Epithelial cell of proximal tubule (primary cell): ENCODE measurements at regions not wholly inside any gene's neighbourhood (a gene's known extent, or its start where the extent isn't known, plus 50 kb on each side); places are given as distances from the start of the nearest gene placed in this dataset.

Source experiments
- DNase-seq: peaks from one replicate; pipeline ENCODE4 v3.0.0-alpha.2; 2011; ENCODE audit warnings: low read depth
- H3K4me3 ChIP-seq: 2 replicates; pipeline ENCODE4 v1.5.1; 2011; ENCODE audit warnings: low read depth, mild to moderate bottlenecking, low read length
- TF ChIP-seq, protein P1 (sequence below): conservative IDR thresholded peaks from 2 replicates; pipeline ENCODE4 v1.5.1; 2012; ENCODE audit warnings: low read depth, mild to moderate bottlenecking, low read length

GRCh38 chr5:39502704-39503103 lies 77.9 kb upstream of the DAB2 start:
- DNase-seq: no peak
- no peak overlapping the region for H3K4me3 ChIP-seq
- TF ChIP-seq, protein P1, sequence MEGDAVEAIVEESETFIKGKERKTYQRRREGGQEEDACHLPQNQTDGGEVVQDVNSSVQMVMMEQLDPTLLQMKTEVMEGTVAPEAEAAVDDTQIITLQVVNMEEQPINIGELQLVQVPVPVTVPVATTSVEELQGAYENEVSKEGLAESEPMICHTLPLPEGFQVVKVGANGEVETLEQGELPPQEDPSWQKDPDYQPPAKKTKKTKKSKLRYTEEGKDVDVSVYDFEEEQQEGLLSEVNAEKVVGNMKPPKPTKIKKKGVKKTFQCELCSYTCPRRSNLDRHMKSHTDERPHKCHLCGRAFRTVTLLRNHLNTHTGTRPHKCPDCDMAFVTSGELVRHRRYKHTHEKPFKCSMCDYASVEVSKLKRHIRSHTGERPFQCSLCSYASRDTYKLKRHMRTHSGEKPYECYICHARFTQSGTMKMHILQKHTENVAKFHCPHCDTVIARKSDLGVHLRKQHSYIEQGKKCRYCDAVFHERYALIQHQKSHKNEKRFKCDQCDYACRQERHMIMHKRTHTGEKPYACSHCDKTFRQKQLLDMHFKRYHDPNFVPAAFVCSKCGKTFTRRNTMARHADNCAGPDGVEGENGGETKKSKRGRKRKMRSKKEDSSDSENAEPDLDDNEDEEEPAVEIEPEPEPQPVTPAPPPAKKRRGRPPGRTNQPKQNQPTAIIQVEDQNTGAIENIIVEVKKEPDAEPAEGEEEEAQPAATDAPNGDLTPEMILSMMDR: no peak

- DNase-seq: peak; percentile 79
- H3K4me3 ChIP-seq: peak overlapping the region; percentile 21
- TF ChIP-seq, protein P1: no peak
Measured at GRCh38 chr5:39501397-39501796, 76.6 kb upstream of the DAB2 start.

- no peak for DNase-seq
- H3K4me3 ChIP-seq: no peak overlapping the region
- TF ChIP-seq, protein P1: no peak
Measured at GRCh38 chr5:39500551-39501175, 75.9 kb upstream of the DAB2 start.

- no peak overlapping the region for H3K4me3 ChIP-seq
- TF ChIP-seq, protein P1: no peak
- DNase-seq: no peak
Measured at GRCh38 chr5:39498278-39498952, 73.6 kb upstream of the DAB2 start.

GRCh38 chr5:39497322-39497721 lies 72.5 kb upstream of the DAB2 start:
- TF ChIP-seq, protein P1: no peak
- DNase-seq: no peak
- no peak overlapping the region for H3K4me3 ChIP-seq

- DNase-seq: no peak
- no peak overlapping the region for H3K4me3 ChIP-seq
- TF ChIP-seq, protein P1: no peak
Measured at GRCh38 chr5:39495227-39495626, 70.4 kb upstream of the DAB2 start.

DNA sequence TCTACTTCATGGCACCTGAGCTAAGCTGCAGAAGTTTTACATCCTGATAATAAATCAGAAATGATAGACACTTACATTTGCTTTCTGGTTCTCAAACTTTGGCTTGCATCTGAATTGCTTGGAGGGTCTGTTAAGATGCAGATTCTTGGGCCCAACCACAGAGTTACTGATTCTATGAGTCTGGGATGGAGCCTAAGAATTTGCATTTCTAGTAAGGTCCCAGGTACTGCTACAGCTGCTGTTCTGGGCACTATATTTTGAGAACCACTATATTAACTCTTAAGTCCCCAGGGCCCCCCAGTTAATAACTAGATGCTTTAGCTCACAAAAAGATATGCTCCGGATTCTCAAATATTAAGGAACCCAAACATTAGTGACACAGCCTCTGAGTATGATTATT lies 69.8 kb upstream of the DAB2 start:
- no peak for DNase-seq
- no peak overlapping the region for H3K4me3 ChIP-seq
- TF ChIP-seq, protein P1: no peak
